HG02840 (cell line): ENCODE measurements at regions not wholly inside any gene's neighbourhood (a gene's known extent, or its start where the extent isn't known, plus 50 kb on each side); places are given as distances from the start of the nearest gene placed in this dataset.
"Not testable (repeated sequence)": the region's sequence is repeated elsewhere in the genome, so short reads cannot be mapped to it uniquely, and the experiment has no call there.

Experiments used
- ATAC-seq: cut with Tn5 transposase; IDR thresholded peaks from one replicate; pipeline ENCODE4 v1.9.1; 2021; ENCODE audit warnings: mild to moderate bottlenecking, moderate library complexity, moderate number of reproducible peaks; ENCODE audit not compliant: unreplicated experiment, low FRiP score

- no peak for ATAC-seq
These were observed 134.9 kb upstream of the NRIP1 start for GRCh38 chr21:15199414-15200383.

DNA sequence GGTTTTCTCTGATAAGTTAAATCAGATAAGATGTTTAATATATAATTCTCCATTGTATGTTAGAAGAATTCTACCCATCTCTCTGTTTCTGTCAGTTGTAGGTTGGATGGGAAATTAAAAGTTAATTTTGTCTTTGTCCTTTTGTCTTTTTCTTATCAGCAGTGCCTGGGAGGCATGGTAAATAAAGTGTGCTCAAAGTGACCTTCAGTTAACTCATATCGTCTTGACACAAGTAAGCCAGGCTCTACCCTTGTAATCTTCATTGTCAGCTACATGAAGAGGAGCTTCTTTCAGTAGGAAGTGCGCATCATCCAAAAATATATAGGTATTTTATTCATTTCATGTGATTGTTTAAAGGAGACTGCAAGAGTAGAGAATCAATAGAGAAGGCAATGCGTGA, 138.9 kb upstream of the NRIP1 start:
- ATAC-seq: no peak

- no peak for ATAC-seq
These were observed 139.6 kb upstream of the NRIP1 start for GRCh38 chr21:15204140-15204969.

DNA sequence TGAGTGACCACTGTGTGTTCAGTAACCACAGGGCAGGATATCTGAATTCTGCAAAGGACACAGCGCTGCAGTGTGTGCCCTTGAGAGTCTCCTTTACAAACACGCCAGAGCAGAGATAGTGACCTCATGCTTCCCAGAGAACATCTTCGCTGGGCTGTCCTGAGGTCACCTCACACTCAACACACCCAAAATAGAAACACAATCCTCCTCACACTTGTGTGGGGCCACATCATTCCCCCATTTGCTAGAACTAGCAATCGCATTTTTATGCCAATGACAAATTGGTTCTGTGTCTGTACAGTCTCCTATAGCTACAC, 140.1 kb upstream of the NRIP1 start:
- ATAC-seq: no peak

- ATAC-seq: peak; percentile 66
These were observed 141.7 kb upstream of the NRIP1 start for GRCh38 chr21:15206514-15206913.

GRCh38 chr21:15207231-15207630, 142.4 kb upstream of the NRIP1 start:
- ATAC-seq: no peak

DNA sequence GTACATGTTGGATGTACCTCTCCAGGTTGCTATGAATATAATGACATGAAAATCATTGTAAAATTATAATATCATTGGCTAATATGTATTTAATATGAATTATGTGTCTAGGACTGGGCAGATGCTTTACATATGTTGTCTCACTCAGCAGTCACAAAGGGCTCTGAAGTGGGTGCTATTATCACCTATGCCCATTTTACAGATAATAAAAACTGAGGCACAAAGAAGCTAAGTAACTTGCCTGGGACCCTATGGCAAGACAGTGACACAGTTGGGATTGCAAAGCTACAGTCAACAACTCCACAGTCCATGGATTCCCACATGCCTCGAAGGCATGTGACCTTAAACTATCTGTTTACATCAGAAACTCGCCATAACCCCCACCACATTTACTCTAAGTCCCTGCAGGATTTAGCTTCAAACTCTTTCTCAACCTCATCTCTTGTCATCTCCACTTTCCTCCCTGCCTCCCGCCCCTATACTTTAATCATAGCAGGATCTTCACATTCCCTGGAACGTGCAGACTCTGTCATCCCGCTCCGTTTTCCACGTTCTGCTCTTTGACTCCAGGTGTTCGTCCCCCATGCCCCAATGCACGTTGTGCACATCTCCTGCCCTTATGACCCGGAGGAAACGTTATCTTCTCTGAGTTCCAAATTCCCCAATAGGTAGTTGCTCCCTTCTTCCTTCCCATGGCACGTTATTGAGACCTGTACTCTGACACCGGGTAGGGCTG, 143.0 kb upstream of the NRIP1 start:
- no peak for ATAC-seq

DNA sequence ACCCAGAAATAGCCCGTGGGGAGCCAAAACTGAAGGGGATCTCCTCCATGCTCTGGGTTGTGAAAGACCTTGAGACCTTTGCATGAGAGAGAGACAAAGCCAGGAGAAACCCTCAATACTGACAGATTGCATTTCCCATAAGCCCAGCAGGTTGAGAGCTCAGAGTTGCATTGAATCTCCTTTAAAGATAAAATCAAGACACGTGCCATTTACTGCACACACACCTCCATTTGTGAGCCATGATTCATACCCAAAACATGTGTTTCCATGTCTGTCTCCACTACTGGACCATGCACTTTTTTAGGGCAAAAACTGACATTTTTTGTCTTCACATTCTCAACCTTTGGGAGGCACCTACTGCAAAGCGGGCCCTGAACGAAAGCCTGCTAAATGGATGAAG, 144.0 kb upstream of the NRIP1 start:
- ATAC-seq: no peak

DNA sequence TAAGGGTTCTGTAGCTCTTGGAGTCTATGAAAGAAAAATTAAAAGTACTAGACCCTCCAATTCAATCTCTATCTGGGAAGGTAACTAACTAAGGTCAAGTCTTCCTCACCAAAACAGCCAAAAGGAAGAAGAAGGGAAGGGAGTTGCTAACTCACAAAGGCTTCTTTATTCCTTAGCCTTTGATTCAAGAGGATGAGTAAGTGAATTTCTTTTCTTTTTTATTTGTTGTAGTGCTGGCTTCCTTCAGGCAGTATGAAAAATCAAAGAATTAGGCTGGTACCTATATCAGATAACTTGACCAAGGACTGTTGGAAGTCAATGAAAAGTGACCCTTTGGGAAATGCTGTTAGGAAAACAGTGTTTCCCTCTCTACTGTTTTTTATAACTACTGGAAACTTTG, 144.4 kb upstream of the NRIP1 start:
- ATAC-seq: no peak

DNA sequence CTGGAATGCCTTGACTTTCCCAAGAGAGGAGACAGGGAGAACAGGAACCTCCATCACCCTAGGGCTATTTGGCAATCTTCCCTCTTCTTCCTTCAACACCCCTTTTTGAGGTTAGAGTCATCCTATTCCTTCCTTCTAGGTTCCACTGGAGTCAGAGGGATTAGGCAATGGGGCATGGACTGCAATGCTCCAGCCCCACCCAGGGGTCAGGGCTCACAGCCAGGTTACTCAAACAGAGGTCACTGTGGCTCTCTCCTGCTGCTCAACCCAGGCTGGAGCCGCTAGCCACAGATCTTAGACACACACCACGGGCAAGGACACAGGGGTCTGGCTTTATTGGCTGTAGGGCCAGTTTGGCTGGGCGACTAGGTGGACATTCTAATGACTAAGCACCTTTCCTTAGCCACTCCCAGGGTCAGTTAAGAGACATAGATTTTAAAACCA, 145.5 kb upstream of the NRIP1 start:
- ATAC-seq: no peak

DNA sequence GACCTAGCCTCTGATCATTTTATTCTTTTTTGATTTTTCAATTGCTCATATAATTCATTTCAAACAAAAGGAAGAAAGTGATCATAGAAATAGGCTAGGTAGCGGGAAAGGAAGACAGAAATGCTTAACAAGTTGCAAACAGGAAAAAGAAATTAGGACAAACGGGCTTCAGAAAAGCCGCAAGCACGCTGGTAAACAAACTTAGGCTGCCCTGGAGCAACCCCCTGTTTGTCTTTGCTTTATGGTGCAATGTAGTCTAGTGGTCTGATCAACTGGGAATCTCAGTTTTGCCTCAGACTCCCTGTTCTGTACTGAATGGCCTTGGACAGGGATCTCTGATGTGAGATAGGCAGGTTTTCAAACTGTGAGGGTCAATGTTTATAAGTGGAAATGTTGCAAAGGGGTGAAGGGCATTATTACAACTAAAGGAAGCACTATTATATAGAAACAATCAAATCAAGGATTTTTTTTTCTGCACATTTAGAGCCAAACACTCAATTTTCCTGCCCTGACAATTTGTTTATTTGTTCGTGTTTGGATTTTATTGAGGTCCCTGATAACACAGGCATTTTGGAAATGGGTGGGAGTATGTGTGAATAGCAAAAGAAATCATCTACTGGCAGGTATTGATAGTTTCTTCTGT, 146.8 kb upstream of the NRIP1 start:
- no peak for ATAC-seq

DNA sequence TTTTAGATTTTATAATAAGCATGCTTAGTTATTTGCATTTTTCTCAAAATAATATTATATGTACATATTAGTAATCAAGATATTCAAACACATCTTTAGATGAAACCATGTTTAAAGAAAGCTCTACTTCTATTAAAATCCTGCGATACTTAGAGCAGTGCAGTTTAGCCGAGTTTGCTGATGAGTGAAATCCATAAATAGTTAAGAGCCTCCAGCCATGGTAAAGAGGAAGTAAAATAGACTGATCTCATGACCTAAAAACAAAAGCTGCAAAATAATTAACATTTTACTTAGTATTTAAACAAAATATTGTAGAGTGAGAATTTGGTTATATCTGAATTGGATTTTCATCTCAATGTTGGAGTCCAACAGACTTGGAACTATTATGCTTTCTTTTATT, 147.4 kb upstream of the NRIP1 start:
- ATAC-seq: no peak

GRCh38 chr21:15218476-15218875, 153.7 kb upstream of the NRIP1 start:
- ATAC-seq: not testable (repeated sequence)

DNA sequence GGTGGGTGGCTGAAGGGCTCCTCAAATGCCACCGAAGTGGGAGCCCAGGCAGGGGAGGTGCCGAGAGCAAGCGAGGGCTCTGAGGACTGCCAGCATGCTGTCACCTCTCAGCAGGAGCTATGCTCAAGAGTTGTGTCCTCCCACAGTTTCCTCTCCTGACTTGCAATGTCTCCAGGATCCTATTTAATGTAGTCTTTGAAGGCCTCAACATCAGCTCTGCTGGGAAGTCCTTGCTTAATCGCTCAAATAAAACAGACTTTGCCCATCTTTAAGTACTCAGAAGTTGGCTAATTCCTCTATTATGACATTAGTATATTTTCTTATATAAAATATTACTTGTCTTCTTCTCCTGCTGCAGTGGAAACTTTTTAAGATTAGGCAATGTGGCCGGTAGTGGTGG, 154.2 kb upstream of the NRIP1 start:
- ATAC-seq: no peak

- no peak for ATAC-seq
These were observed 155.1 kb upstream of the NRIP1 start for GRCh38 chr21:15219894-15220293.

GRCh38 chr21:15221799-15222386, 157.1 kb upstream of the NRIP1 start:
- no peak for ATAC-seq

DNA sequence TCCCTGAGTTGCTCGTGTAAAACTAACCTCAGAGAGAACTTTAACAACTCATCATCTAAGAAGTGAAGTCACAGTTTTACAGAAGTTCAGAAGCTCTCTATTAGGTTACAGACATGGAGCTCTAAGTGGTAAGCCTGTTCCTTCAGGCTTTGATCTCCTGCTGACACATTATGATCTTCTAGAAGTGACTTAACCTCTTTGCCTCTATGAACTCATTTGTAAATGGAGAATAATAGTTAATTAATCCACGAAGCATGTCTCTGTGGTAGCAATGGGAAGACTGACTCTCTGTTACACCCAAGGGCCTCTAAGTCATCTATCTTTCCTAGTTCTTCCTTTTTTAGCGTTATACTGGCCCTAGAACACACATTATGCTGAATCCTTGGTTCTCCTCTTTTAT, 157.9 kb upstream of the NRIP1 start:
- no peak for ATAC-seq

GRCh38 chr21:15224346-15225086, 159.7 kb upstream of the NRIP1 start:
- ATAC-seq: no peak

DNA sequence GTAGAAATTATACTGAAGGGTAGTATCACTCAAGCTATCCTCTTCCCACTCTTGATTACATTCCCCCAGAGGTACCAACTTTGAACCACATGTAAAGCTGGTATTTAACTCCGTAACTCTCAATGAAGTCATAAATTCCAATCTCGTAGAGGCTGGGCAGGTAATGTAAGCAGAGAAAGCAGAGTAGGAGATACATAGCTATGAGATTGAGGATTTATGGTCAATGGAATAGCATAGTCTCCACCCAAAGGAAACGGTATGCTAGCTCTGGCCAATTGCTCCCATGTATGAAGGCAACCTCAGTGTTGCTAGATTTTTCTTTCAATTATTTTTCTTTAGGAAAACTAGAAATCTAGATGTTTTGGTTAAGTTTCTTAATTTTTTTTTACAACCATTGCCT, 163.1 kb upstream of the NRIP1 start:
- ATAC-seq: no peak
